ENCODE measurements at regions not wholly inside any gene's neighbourhood (a gene's known extent, or its start where the extent isn't known, plus 50 kb on each side); places are given as distances from the start of the nearest gene placed in this dataset.

- no peak for TF ChIP-seq CTCF (IDR thresholded peaks at IDR 0.05; ENCODE audit: insufficient read depth, low read length, poor library complexity, severe bottlenecking)
- TF ChIP-seq EZH2phosphoT487 (conservative IDR thresholded peaks at IDR 0.05; ENCODE audit: low read length): no peak
These were observed 127.8 kb upstream of the FMN2 start for GRCh38 chr1:239963856-239964255.
